ENCODE measurements at regions not wholly inside any gene's neighbourhood (a gene's known extent, or its start where the extent isn't known, plus 50 kb on each side); places are given as distances from the start of the nearest gene placed in this dataset.

DNA sequence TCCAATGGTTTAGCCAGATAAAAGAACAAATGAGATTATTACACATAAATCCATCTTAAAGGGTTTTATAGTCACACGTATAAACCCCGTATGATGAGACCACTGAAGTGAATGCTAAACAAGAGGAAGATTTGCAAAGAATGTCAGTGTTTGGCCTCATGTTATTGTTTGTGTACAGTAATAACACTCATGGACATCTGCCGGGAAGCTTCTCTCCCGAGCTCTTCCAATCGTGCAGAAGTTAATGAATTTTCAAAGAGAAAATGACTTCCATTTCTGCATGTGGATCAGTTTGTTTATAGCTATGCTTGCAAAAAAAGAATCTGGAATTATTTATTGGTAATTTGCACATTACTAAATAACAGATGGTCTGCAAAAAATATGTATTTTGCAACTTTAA, 88.5 kb upstream of the APCDD1 start:
- TF ChIP-seq, protein P1, sequence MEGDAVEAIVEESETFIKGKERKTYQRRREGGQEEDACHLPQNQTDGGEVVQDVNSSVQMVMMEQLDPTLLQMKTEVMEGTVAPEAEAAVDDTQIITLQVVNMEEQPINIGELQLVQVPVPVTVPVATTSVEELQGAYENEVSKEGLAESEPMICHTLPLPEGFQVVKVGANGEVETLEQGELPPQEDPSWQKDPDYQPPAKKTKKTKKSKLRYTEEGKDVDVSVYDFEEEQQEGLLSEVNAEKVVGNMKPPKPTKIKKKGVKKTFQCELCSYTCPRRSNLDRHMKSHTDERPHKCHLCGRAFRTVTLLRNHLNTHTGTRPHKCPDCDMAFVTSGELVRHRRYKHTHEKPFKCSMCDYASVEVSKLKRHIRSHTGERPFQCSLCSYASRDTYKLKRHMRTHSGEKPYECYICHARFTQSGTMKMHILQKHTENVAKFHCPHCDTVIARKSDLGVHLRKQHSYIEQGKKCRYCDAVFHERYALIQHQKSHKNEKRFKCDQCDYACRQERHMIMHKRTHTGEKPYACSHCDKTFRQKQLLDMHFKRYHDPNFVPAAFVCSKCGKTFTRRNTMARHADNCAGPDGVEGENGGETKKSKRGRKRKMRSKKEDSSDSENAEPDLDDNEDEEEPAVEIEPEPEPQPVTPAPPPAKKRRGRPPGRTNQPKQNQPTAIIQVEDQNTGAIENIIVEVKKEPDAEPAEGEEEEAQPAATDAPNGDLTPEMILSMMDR (IDR thresholded peaks at IDR 0.05 in 2 of 3, conservative IDR thresholded peaks at IDR 0.05 in 1 of 3; ENCODE audit: borderline replicate concordance in 1 of 3, insufficient read depth in 1 of 3, low read depth in 2 of 3, low read length in 2 of 3): no peak
- TF ChIP-seq POLR2A (IDR thresholded peaks at IDR 0.05; ENCODE audit: borderline replicate concordance, extremely low read depth, insufficient read depth, insufficient read length) (no peak), EZH2 (IDR thresholded peaks at IDR 0.05) (no peak), RAD21 (IDR thresholded peaks at IDR 0.05; ENCODE audit: low read depth) (no peak), SIN3A (IDR thresholded peaks at IDR 0.05; ENCODE audit: low read depth) (no peak), ZNF274 (IDR thresholded peaks at IDR 0.05; ENCODE audit: low read depth, low read length) (no peak), POLR2AphosphoS5 (IDR thresholded peaks at IDR 0.05; ENCODE audit: low read depth, low read length) (no peak), YY1 (IDR thresholded peaks at IDR 0.05; ENCODE audit: extremely low read depth, insufficient replicate concordance, low read depth, low read length) (no peak), CBX3 (IDR thresholded peaks at IDR 0.05; ENCODE audit: low read depth) (no peak)
- TF ChIP-seq, protein P2, sequence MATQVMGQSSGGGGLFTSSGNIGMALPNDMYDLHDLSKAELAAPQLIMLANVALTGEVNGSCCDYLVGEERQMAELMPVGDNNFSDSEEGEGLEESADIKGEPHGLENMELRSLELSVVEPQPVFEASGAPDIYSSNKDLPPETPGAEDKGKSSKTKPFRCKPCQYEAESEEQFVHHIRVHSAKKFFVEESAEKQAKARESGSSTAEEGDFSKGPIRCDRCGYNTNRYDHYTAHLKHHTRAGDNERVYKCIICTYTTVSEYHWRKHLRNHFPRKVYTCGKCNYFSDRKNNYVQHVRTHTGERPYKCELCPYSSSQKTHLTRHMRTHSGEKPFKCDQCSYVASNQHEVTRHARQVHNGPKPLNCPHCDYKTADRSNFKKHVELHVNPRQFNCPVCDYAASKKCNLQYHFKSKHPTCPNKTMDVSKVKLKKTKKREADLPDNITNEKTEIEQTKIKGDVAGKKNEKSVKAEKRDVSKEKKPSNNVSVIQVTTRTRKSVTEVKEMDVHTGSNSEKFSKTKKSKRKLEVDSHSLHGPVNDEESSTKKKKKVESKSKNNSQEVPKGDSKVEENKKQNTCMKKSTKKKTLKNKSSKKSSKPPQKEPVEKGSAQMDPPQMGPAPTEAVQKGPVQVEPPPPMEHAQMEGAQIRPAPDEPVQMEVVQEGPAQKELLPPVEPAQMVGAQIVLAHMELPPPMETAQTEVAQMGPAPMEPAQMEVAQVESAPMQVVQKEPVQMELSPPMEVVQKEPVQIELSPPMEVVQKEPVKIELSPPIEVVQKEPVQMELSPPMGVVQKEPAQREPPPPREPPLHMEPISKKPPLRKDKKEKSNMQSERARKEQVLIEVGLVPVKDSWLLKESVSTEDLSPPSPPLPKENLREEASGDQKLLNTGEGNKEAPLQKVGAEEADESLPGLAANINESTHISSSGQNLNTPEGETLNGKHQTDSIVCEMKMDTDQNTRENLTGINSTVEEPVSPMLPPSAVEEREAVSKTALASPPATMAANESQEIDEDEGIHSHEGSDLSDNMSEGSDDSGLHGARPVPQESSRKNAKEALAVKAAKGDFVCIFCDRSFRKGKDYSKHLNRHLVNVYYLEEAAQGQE (IDR thresholded peaks at IDR 0.05; ENCODE audit: low read depth): no peak
- TF ChIP-seq, protein P3, sequence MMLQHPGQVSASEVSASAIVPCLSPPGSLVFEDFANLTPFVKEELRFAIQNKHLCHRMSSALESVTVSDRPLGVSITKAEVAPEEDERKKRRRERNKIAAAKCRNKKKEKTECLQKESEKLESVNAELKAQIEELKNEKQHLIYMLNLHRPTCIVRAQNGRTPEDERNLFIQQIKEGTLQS (IDR thresholded peaks at IDR 0.05): no peak
- TF ChIP-seq, protein P4, sequence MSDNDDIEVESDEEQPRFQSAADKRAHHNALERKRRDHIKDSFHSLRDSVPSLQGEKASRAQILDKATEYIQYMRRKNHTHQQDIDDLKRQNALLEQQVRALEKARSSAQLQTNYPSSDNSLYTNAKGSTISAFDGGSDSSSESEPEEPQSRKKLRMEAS (IDR thresholded peaks at IDR 0.05): no peak

Measured in HCT116 (cell line).